ENCODE measurements at regions not wholly inside any gene's neighbourhood (a gene's known extent, or its start where the extent isn't known, plus 50 kb on each side); places are given as distances from the start of the nearest gene placed in this dataset.

GRCh38 chr6:87755708-87756671 lies 54.0 kb upstream of the AKIRIN2 start:
- Histone ChIP-seq H2AFZ (ENCODE audit: low read length) (no peak overlapping the region), H3K4me1 (ENCODE audit: insufficient read depth, low read length) (peaks cover 26% of the 10 kb centered on the region), H3K79me2 (ENCODE audit: insufficient read depth, low read length) (no peaks in the 10 kb centered on the region), H4K20me1 (ENCODE audit: insufficient read depth, low read length) (no peaks in the 10 kb centered on the region), H3K4me3 (replicated peaks in 1 of 3; ENCODE audit: insufficient read depth in 1 of 3, low read depth in 2 of 3, low read length in 3 of 3) (peak overlapping the region in 1 of 3 experiments; percentile 4; a peak in 2 of 6 replicates), H3K27me3 (ENCODE audit: control insufficient read depth in 1 of 2, insufficient read depth in 2 of 2, low read length in 2 of 2) (no peaks in the 10 kb centered on the region), H3K36me3 (replicated peaks in 1 of 2; ENCODE audit: control insufficient read depth in 1 of 2, insufficient read depth in 2 of 2, low read length in 2 of 2) (no peaks in the 10 kb centered on the region), H3K9me3 (ENCODE audit: low read length) (no peaks in the 10 kb centered on the region), H3K27ac (ENCODE audit: extremely low read length, insufficient read depth, low read length) (no peak overlapping the region), H3K9ac (ENCODE audit: insufficient read depth, low read depth, low read length) (no peak overlapping the region), H3K4me2 (ENCODE audit: low read depth, low read length) (peak overlapping the region; percentile 66)
- WGBS (ENCODE audit: low lambda C conversion rate): 5% methylated on average over 7 of the region's 7 CpGs
- FAIRE-seq (no peak), ATAC-seq (peak; percentile 86), DNase-seq (ENCODE audit: low spot score) (no peak)
- BruUV-seq (replicated peaks): no TSS peak
- in situ Hi-C loops (cut with HindIII; ENCODE audit: extremely low pct_ligation_motif_present, low pct_unique_long_range_greater_than_20kb) (no loop called here), intact Hi-C loops (cut with micrococcal nuclease; ENCODE audit: unreplicated experiment) (no loop called here)
- TF ChIP-seq HDAC2 (CRISPR knock-in tag; IDR thresholded peaks at IDR 0.05) (no peak), EZH2 (conservative IDR thresholded peaks at IDR 0.05; ENCODE audit: low read depth, low read length) (no peak), ZNF788 (CRISPR knock-in tag; IDR thresholded peaks at IDR 0.05; ENCODE audit: borderline replicate concordance) (no peak), ZNF768 (CRISPR knock-in tag; IDR thresholded peaks at IDR 0.05) (peak; percentile 95), PATZ1 (CRISPR knock-in tag; IDR thresholded peaks at IDR 0.05) (0 out of 2 replicates have a peak, but pooled peaks have one; percentile 31), HCFC1 (IDR thresholded peaks at IDR 0.05; ENCODE audit: low read depth, low read length) (no peak), GABPB1 (CRISPR knock-in tag; IDR thresholded peaks at IDR 0.05) (no peak)
- TF ChIP-seq, protein P1, sequence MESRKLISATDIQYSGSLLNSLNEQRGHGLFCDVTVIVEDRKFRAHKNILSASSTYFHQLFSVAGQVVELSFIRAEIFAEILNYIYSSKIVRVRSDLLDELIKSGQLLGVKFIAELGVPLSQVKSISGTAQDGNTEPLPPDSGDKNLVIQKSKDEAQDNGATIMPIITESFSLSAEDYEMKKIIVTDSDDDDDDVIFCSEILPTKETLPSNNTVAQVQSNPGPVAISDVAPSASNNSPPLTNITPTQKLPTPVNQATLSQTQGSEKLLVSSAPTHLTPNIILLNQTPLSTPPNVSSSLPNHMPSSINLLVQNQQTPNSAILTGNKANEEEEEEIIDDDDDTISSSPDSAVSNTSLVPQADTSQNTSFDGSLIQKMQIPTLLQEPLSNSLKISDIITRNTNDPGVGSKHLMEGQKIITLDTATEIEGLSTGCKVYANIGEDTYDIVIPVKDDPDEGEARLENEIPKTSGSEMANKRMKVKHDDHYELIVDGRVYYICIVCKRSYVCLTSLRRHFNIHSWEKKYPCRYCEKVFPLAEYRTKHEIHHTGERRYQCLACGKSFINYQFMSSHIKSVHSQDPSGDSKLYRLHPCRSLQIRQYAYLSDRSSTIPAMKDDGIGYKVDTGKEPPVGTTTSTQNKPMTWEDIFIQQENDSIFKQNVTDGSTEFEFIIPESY (CRISPR knock-in tag; IDR thresholded peaks at IDR 0.05): no peak
- TF ChIP-seq, protein P2, sequence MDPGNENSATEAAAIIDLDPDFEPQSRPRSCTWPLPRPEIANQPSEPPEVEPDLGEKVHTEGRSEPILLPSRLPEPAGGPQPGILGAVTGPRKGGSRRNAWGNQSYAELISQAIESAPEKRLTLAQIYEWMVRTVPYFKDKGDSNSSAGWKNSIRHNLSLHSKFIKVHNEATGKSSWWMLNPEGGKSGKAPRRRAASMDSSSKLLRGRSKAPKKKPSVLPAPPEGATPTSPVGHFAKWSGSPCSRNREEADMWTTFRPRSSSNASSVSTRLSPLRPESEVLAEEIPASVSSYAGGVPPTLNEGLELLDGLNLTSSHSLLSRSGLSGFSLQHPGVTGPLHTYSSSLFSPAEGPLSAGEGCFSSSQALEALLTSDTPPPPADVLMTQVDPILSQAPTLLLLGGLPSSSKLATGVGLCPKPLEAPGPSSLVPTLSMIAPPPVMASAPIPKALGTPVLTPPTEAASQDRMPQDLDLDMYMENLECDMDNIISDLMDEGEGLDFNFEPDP (CRISPR knock-in tag; conservative IDR thresholded peaks at IDR 0.05): no peak
- CTCF ChIA-PET (ENCODE audit: low intra/inter-chr PET ratio, low total read pairs): no interaction called here
- POLR2A ChIA-PET: interaction anchor here (1.0 to 1.6 kb wide), 2 partner anchors 17 kb away, joined by 3 to 7 read pairs; no protein-coding TSS in a partner anchor
